GM19324 (cell line): ENCODE measurements at regions not wholly inside any gene's neighbourhood (a gene's known extent, or its start where the extent isn't known, plus 50 kb on each side); places are given as distances from the start of the nearest gene placed in this dataset.

Experiments
- ATAC-seq: cut with Tn5 transposase; IDR thresholded peaks from one replicate; pipeline ENCODE4 v1.9.1; 2021; ENCODE audit warnings: mild to moderate bottlenecking, moderate library complexity; ENCODE audit not compliant: unreplicated experiment, low FRiP score

GRCh38 chr4:182973511-182973911 is 56.3 kb upstream of the DCTD start:
- no peak for ATAC-seq

GRCh38 chr4:182971702-182972101 is 54.5 kb upstream of the DCTD start:
- ATAC-seq, result no peak

GRCh38 chr4:182969651-182970279 is 52.6 kb upstream of the DCTD start:
- ATAC-seq, result no peak

GRCh38 chr4:182968917-182969650 is 51.9 kb upstream of the DCTD start:
- no peak for ATAC-seq

- no peak for ATAC-seq
Measured at GRCh38 chr4:182967403-182967802, 50.2 kb upstream of the DCTD start.
